OCI-LY1 (cell line): ENCODE measurements at regions not wholly inside any gene's neighbourhood (a gene's known extent, or its start where the extent isn't known, plus 50 kb on each side); places are given as distances from the start of the nearest gene placed in this dataset.

ENCODE experiments used
- H2AFZ ChIP-seq: fragments of 200-600 bp; sonication (generic), shearing (Covaris generic); 2 replicates; pipeline ENCODE4 v1.6.0; 2014; ENCODE audit warnings: antibody characterized with exemption, mild to moderate bottlenecking, low read length
- H3F3A ChIP-seq: fragments of 200-600 bp; sonication (generic), shearing (Covaris generic); 2 replicates; pipeline ENCODE4 v1.6.0; 2014; ENCODE audit warnings: mild to moderate bottlenecking, antibody characterized with exemption, low read length, moderate library complexity; ENCODE audit not compliant: insufficient read depth
- H3K27ac ChIP-seq: fragments of 200-600 bp; sonication (generic); 2 replicates; pipeline ENCODE4 v1.5.1; 2014; ENCODE audit warnings: low read length, mixed run types, mild to moderate bottlenecking, low read depth; ENCODE audit not compliant: poor library complexity, severe bottlenecking
- H3K27me3 ChIP-seq: fragments of 200-600 bp; sonication (generic); 2 replicates; pipeline ENCODE4 v1.6.0; 2014; ENCODE audit warnings: antibody characterized with exemption, mild to moderate bottlenecking, low read length, moderate library complexity; ENCODE audit not compliant: insufficient read depth
- H3K36me3 ChIP-seq: fragments of 200-600 bp; sonication (generic); 2 replicates; pipeline ENCODE4 v1.6.1; 2014; ENCODE audit warnings: mild to moderate bottlenecking, antibody characterized with exemption, low read length, moderate library complexity, mixed read lengths; ENCODE audit not compliant: insufficient read depth
- H3K4me1 ChIP-seq: fragments of 200-600 bp; sonication (generic); 2 replicates; pipeline ENCODE4 v1.5.1; 2014; ENCODE audit warnings: mild to moderate bottlenecking, low read length, moderate library complexity; ENCODE audit not compliant: insufficient read depth, severe bottlenecking
- H3K4me2 ChIP-seq: fragments of 200-600 bp; sonication (generic), shearing (Covaris generic); 2 replicates; pipeline ENCODE4 v1.6.1; 2014; ENCODE audit warnings: low read length
- H3K4me3 ChIP-seq: fragments of 200-600 bp; sonication (generic); 2 replicates; pipeline ENCODE4 v1.5.1; 2014; ENCODE audit warnings: low read length, low read depth, mild to moderate bottlenecking, mixed read lengths; ENCODE audit not compliant: poor library complexity, severe bottlenecking
- H3K79me2 ChIP-seq: fragments of 200-600 bp; shearing (Covaris generic); 2 replicates; pipeline ENCODE4 v1.6.1; 2016; ENCODE audit warnings: mixed run types, low read length, mixed read lengths; ENCODE audit not compliant: insufficient read depth
- H3K9ac ChIP-seq: fragments of 200-600 bp; sonication (generic), shearing (Covaris generic); 2 replicates; pipeline ENCODE4 v1.6.1; 2014; ENCODE audit warnings: mild to moderate bottlenecking, low read length, mixed read lengths
- H3K9me2 ChIP-seq: fragments of 200-600 bp; sonication (generic), shearing (Covaris generic); 2 replicates; pipeline ENCODE4 v1.6.1; 2014; ENCODE audit warnings: low read depth, mild to moderate bottlenecking, low read length, mixed read lengths
- H3K9me3 ChIP-seq: fragments of 200-600 bp; shearing (Covaris generic); 2 replicates; pipeline ENCODE4 v1.6.1; 2014; ENCODE audit warnings: low read length, mixed read lengths
- H4K20me1 ChIP-seq: fragments of 200-600 bp; sonication (generic), shearing (Covaris generic); 2 replicates; pipeline ENCODE4 v1.6.0; 2016; ENCODE audit warnings: mild to moderate bottlenecking, low read length; ENCODE audit not compliant: insufficient read depth
- EZH2 ChIP-seq: fragments of 200-600 bp; sonication (generic), shearing (Covaris generic); IDR thresholded peaks from 2 replicates; pipeline ENCODE4 v1.8.0; 2017; ENCODE audit warnings: borderline replicate concordance, mixed run types, mild to moderate bottlenecking, antibody characterized with exemption, low read length, moderate library complexity, mixed read lengths
- TF ChIP-seq, protein P1 (sequence below): fragments of 200-600 bp; sonication (generic), shearing (Covaris generic); IDR thresholded peaks from 2 replicates; pipeline ENCODE4 v1.5.1; 2017; ENCODE audit warnings: mild to moderate bottlenecking, antibody characterized with exemption, low read length, moderate library complexity, mixed read lengths

DNA sequence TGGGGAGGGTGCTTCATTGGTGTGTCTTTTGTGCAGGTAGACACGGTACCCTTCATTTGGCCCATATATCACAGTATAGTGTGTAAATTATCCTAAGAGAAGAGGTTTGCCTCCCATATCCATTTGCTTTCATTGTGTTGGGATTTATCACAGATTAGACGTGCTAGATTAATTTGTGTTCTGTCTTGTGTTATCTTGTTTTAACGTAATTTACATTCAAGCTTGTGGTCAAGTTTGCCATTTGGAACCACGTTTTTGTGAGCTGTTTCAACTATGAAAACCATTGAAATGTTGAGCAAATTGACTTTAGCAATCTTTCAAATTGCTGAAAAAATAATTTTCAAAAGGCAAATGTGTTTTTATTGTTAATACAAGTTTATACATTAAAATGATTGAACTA lies 1826.5 kb downstream of the SLITRK5 start:
- H3K4me2 ChIP-seq = no peak overlapping the region
- no peaks in the 10 kb centered on the region for H3K9me2 ChIP-seq
- no peaks in the 10 kb centered on the region for H3K79me2 ChIP-seq
- no peaks in the 10 kb centered on the region for H4K20me1 ChIP-seq
- H3K27me3 ChIP-seq = no peaks in the 10 kb centered on the region
- no peaks in the 10 kb centered on the region for H3K36me3 ChIP-seq
- no peak overlapping the region for H2AFZ ChIP-seq
- no peak overlapping the region for H3K27ac ChIP-seq
- no peaks in the 10 kb centered on the region for H3K9me3 ChIP-seq
- no peaks in the 10 kb centered on the region for H3K4me1 ChIP-seq
- H3F3A ChIP-seq = no peaks in the 10 kb centered on the region
- H3K9ac ChIP-seq = no peak overlapping the region
- no peak overlapping the region for H3K4me3 ChIP-seq
- no peak for TF ChIP-seq EZH2
- TF ChIP-seq, protein P1, sequence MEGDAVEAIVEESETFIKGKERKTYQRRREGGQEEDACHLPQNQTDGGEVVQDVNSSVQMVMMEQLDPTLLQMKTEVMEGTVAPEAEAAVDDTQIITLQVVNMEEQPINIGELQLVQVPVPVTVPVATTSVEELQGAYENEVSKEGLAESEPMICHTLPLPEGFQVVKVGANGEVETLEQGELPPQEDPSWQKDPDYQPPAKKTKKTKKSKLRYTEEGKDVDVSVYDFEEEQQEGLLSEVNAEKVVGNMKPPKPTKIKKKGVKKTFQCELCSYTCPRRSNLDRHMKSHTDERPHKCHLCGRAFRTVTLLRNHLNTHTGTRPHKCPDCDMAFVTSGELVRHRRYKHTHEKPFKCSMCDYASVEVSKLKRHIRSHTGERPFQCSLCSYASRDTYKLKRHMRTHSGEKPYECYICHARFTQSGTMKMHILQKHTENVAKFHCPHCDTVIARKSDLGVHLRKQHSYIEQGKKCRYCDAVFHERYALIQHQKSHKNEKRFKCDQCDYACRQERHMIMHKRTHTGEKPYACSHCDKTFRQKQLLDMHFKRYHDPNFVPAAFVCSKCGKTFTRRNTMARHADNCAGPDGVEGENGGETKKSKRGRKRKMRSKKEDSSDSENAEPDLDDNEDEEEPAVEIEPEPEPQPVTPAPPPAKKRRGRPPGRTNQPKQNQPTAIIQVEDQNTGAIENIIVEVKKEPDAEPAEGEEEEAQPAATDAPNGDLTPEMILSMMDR = no peak

DNA sequence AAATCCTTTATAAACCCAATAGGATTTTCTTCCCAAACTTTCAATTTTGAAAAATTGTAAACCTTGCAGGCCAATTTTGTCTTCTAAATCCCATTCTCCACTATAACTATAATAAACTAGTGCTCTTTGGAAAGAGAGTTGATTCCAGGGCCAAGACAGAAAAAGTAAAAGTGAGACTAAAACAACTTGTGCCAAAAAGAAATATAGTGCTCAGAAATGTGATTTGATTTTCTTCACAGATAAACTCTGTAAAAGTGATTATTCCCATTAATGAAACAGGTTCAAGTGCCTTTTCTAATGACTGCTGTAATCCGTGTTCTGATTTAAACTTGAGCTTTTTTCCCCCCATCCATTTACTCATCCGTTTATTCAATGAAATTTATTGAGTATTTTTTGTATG lies 1831.1 kb downstream of the SLITRK5 start:
- Histone ChIP-seq H3K36me3 (no peaks in the 10 kb centered on the region), H2AFZ (no peak overlapping the region)

DNA sequence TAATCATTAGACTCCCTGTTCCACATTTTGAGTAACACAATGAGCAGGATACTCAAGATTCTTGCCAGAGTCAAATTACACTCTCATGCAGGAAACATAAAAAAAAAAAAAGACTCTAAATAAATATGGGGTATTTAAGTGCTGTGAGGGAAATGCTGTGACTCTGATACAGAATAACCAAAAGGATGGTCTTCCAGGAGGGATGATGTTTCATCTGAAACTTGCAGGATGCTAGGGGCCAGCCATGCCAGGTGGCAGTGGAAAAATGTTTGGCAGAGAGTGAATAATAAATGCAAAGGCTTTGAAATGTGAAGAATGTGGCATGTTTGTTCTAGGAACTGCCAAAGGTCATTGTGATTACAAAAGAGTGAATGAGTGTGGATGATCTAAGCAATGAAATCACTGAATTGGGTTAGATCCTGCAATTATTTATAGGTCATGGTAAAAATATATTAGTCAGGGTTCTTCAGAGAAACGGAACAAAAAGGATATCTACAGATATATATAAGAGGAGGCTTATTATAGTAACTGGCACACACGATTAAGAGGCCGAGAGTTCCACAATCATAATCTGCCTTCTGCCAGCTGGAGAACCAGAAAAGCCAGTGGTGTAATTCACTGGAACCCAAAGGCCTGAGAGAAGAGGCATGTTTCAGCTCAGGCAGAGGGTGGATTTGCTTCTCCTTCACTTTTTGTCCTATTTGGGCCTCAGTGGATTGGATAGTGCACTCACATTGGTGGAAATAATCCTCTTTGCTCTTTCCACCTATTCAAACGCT lies 1832.8 kb upstream of the MIR17HG start:
- Histone ChIP-seq H3F3A (no peaks in the 10 kb centered on the region), H3K36me3 (no peaks in the 10 kb centered on the region), H3K4me1 (no peaks in the 10 kb centered on the region), H3K9me2 (no peaks in the 10 kb centered on the region), H3K79me2 (no peaks in the 10 kb centered on the region), H3K27ac (no peak overlapping the region), H3K4me3 (no peak overlapping the region), H3K27me3 (no peaks in the 10 kb centered on the region), H2AFZ (no peak overlapping the region), H3K4me2 (no peak overlapping the region), H3K9me3 (no peaks in the 10 kb centered on the region), H3K9ac (no peak overlapping the region), H4K20me1 (no peaks in the 10 kb centered on the region)
- TF ChIP-seq, protein P1 = no peak
- no peak for TF ChIP-seq EZH2

More for the DNA sequence above, 1831.1 kb downstream of the SLITRK5 start:
- H3K4me3 ChIP-seq = no peak overlapping the region
- no peaks in the 10 kb centered on the region for H3K4me1 ChIP-seq
- no peak overlapping the region for H3K4me2 ChIP-seq
- TF ChIP-seq, protein P1 = no peak
- no peak for TF ChIP-seq EZH2
- H3K27me3 ChIP-seq = no peaks in the 10 kb centered on the region
- H3K9me2 ChIP-seq = no peaks in the 10 kb centered on the region
- no peaks in the 10 kb centered on the region for H4K20me1 ChIP-seq
- H3K27ac ChIP-seq = no peak overlapping the region
- H3K79me2 ChIP-seq = no peaks in the 10 kb centered on the region
- no peak overlapping the region for H3K9ac ChIP-seq
- no peaks in the 10 kb centered on the region for H3K9me3 ChIP-seq
- no peaks in the 10 kb centered on the region for H3F3A ChIP-seq
